ENCODE measurements at regions not wholly inside any gene's neighbourhood (a gene's known extent, or its start where the extent isn't known, plus 50 kb on each side); places are given as distances from the start of the nearest gene placed in this dataset.

- Histone ChIP-seq H3K36me3 (no peaks in the 10 kb centered on the region), H3K27me3 (ENCODE audit: insufficient read depth, low read depth, severe bottlenecking) (peaks cover 83% of the 10 kb centered on the region), H3K4me3 (ENCODE audit: low read depth, low read length) (no peak overlapping the region), H3K27ac (no peak overlapping the region), H3K9me3 (ENCODE audit: severe bottlenecking) (no peaks in the 10 kb centered on the region)
- no peak for TF ChIP-seq CTCF (IDR thresholded peaks at IDR 0.05; ENCODE audit: low read depth, low read length)
- DNase-seq: no peak
These were observed 211.1 kb upstream of the RNF32 start for GRCh38 chr7:156429514-156429913.

- peaks cover 68% of the 10 kb centered on the region for H3K27me3 ChIP-seq (ENCODE audit: insufficient read depth, low read depth, severe bottlenecking)
- no peak for DNase-seq
These were observed 216.7 kb upstream of the RNF32 start for GRCh38 chr7:156423876-156424275.

GRCh38 chr7:156420496-156420895 is 220.1 kb upstream of the RNF32 start:
- Histone ChIP-seq H3K9me3 (ENCODE audit: severe bottlenecking) (no peaks in the 10 kb centered on the region), H3K36me3 (no peaks in the 10 kb centered on the region), H3K4me3 (ENCODE audit: low read depth, low read length) (no peak overlapping the region), H3K27ac (no peak overlapping the region), H3K27me3 (ENCODE audit: insufficient read depth, low read depth, severe bottlenecking) (peaks cover 65% of the 10 kb centered on the region)
- DNase-seq: no peak
- TF ChIP-seq CTCF (IDR thresholded peaks at IDR 0.05; ENCODE audit: low read depth, low read length): no peak

More at GRCh38 chr7:156423876-156424275, 216.7 kb upstream of the RNF32 start:
- H3K9me3 ChIP-seq (ENCODE audit: severe bottlenecking): no peaks in the 10 kb centered on the region
- TF ChIP-seq CTCF (IDR thresholded peaks at IDR 0.05; ENCODE audit: low read depth, low read length): no peak
- no peak overlapping the region for H3K27ac ChIP-seq
- no peaks in the 10 kb centered on the region for H3K36me3 ChIP-seq
- H3K4me3 ChIP-seq (ENCODE audit: low read depth, low read length): no peak overlapping the region

- no peak for TF ChIP-seq CTCF (IDR thresholded peaks at IDR 0.05; ENCODE audit: low read depth, low read length)
- H3K27me3 ChIP-seq (ENCODE audit: insufficient read depth, low read depth, severe bottlenecking): peaks cover 67% of the 10 kb centered on the region
- no peaks in the 10 kb centered on the region for H3K36me3 ChIP-seq
- H3K27ac ChIP-seq: no peak overlapping the region
- no peaks in the 10 kb centered on the region for H3K9me3 ChIP-seq (ENCODE audit: severe bottlenecking)
- no peak overlapping the region for H3K4me3 ChIP-seq (ENCODE audit: low read depth, low read length)
- no peak for DNase-seq
These were observed 220.8 kb upstream of the RNF32 start for GRCh38 chr7:156419782-156420181.

- DNase-seq: no peak
- H3K4me3 ChIP-seq (ENCODE audit: low read depth, low read length): no peak overlapping the region
- H3K9me3 ChIP-seq (ENCODE audit: severe bottlenecking): no peaks in the 10 kb centered on the region
- no peak overlapping the region for H3K27ac ChIP-seq
- no peaks in the 10 kb centered on the region for H3K36me3 ChIP-seq
- peaks cover 75% of the 10 kb centered on the region for H3K27me3 ChIP-seq (ENCODE audit: insufficient read depth, low read depth, severe bottlenecking)
- no peak for TF ChIP-seq CTCF (IDR thresholded peaks at IDR 0.05; ENCODE audit: low read depth, low read length)
These were observed 238.3 kb upstream of the RNF32 start for GRCh38 chr7:156402255-156402654.

- no peak for DNase-seq
- Histone ChIP-seq H3K36me3 (no peaks in the 10 kb centered on the region), H3K9me3 (ENCODE audit: severe bottlenecking) (no peaks in the 10 kb centered on the region), H3K27ac (no peak overlapping the region), H3K27me3 (ENCODE audit: insufficient read depth, low read depth, severe bottlenecking) (peaks cover 76% of the 10 kb centered on the region), H3K4me3 (ENCODE audit: low read depth, low read length) (no peak overlapping the region)
- TF ChIP-seq CTCF (IDR thresholded peaks at IDR 0.05; ENCODE audit: low read depth, low read length): no peak
These were observed 239.0 kb upstream of the RNF32 start for GRCh38 chr7:156401617-156402016.
